ENCODE measurements at regions not wholly inside any gene's neighbourhood (a gene's known extent, or its start where the extent isn't known, plus 50 kb on each side); places are given as distances from the start of the nearest gene placed in this dataset.

GRCh38 chr5:67476995-67477394 is 280.4 kb upstream of the CD180 start:
- Histone ChIP-seq H3K23me2 (ENCODE audit: insufficient read length, low read depth, low read length, poor library complexity, severe bottlenecking) (no peaks in the 10 kb centered on the region), H2BK20ac (ENCODE audit: low read depth, low read length, poor library complexity, severe bottlenecking) (no peak overlapping the region), H3K79me2 (ENCODE audit: insufficient read depth, low read length) (no peaks in the 10 kb centered on the region), H3K9ac (ENCODE audit: extremely low read depth, insufficient read length, low read length) (no peak overlapping the region), H3K18ac (ENCODE audit: insufficient read length, low read depth, low read length) (no peak overlapping the region), H4K8ac (replicated peaks; ENCODE audit: insufficient read length, low read depth, low read length) (no peak overlapping the region), H3K4ac (ENCODE audit: low read depth, low read length) (no peak overlapping the region), H3K23ac (ENCODE audit: insufficient read length, low read depth, low read length) (no peak overlapping the region), H3K14ac (ENCODE audit: insufficient read depth, low read length) (no peak overlapping the region), H4K5ac (ENCODE audit: insufficient read length, low read depth, low read length) (no peak overlapping the region), H3K27me3 (ENCODE audit: insufficient read depth, low read length) (no peaks in the 10 kb centered on the region), H2BK12ac (ENCODE audit: insufficient read length, low read depth, low read length) (no peak overlapping the region), H2BK15ac (ENCODE audit: low read depth, low read length) (no peak overlapping the region), H2BK5ac (ENCODE audit: insufficient read length, low read length) (no peak overlapping the region), H2BK120ac (ENCODE audit: low read depth, low read length, poor library complexity, severe bottlenecking) (no peak overlapping the region), H3K9me3 (ENCODE audit: control insufficient read depth, low read depth, low read length) (no peaks in the 10 kb centered on the region), H3T11ph (ENCODE audit: low read length) (no peak overlapping the region), H4K91ac (ENCODE audit: insufficient read length, low read depth, low read length) (no peak overlapping the region), H3K4me1 (ENCODE audit: insufficient read depth, low read length) (no peaks in the 10 kb centered on the region), H3K27ac (ENCODE audit: insufficient read length, low read depth, low read length) (no peak overlapping the region), H3K56ac (ENCODE audit: insufficient read length, low read depth, low read length) (no peak overlapping the region), H3K4me2 (ENCODE audit: insufficient read depth, insufficient read length, low read length) (no peak overlapping the region), H3K79me1 (ENCODE audit: insufficient read depth, low read depth, low read length, poor library complexity, severe bottlenecking) (no peaks in the 10 kb centered on the region), H2AFZ (ENCODE audit: low read length) (no peak overlapping the region), H4K20me1 (ENCODE audit: control insufficient read depth, insufficient read depth, insufficient read length) (no peaks in the 10 kb centered on the region), H2AK5ac (ENCODE audit: insufficient read length, low read length) (no peak overlapping the region)
- no peaks in the 10 kb centered on the region for H3K4me1 Mint-ChIP-seq
- TF ChIP-seq CTCF (conservative IDR thresholded peaks at IDR 0.05): no peak
- H3K27me3 Mint-ChIP-seq (ENCODE audit: low read depth): no peaks in the 10 kb centered on the region
- WGBS (ENCODE audit: extremely low coverage, insufficient read length, low lambda C conversion rate): no CpG with 5 or more reads among the region's 1 CpG
- no peak for DNase-seq
- H3K27ac Mint-ChIP-seq: no peak overlapping the region
- no peaks in the 10 kb centered on the region for H3K36me3 Mint-ChIP-seq (ENCODE audit: insufficient read depth in 1 of 3, low read depth in 3 of 3)
- H3K9me3 Mint-ChIP-seq: no peaks in the 10 kb centered on the region
- H3K4me3 Mint-ChIP-seq: no peak overlapping the region
